HG03439 (cell line): ENCODE measurements at regions not wholly inside any gene's neighbourhood (a gene's known extent, or its start where the extent isn't known, plus 50 kb on each side); places are given as distances from the start of the nearest gene placed in this dataset.

Experiments
- ATAC-seq: cut with Tn5 transposase; IDR thresholded peaks from one replicate; pipeline ENCODE4 v1.9.1; 2021; ENCODE audit warnings: mild to moderate bottlenecking, moderate library complexity; ENCODE audit not compliant: unreplicated experiment

DNA sequence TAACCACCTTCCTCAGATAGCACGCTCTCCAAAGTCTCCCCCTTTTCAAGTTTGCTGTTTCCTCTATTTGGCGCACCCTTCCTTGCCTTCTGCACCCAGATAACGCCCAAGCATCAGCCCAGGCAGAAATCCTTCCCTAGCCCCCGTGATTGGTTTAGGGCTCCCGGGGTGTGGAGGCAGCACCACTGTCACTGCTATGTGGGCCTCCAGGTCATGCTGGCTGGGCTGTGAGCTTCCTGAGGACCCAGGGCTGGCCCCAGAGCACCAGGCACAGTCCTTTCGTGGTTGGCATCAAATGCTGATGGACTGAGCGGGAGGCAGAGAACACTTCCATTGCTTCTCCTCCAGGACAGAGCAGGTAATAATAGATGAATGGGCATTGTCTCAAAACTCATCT, 311.4 kb downstream of the BCL11B start:
- ATAC-seq, result no peak

DNA sequence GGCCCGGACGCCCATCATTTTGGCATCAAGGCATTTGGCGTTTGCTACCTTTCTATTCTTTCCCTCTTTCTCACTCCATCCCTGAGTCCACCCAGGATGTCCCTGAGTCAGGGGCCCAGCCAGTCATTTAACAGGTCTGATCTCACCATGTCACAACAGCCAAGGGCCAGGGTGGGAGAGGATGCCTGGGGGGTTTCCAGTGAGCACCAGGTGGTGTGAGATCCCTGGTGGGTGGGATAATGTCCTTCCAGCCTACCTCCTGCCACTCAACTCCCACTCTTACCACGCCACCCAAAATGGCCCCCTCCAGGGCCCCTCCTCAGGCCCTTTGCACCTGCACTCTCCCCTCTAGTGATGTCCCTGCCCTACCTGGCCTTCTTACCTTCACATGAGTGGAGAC, 310.8 kb downstream of the BCL11B start:
- ATAC-seq, result no peak

DNA sequence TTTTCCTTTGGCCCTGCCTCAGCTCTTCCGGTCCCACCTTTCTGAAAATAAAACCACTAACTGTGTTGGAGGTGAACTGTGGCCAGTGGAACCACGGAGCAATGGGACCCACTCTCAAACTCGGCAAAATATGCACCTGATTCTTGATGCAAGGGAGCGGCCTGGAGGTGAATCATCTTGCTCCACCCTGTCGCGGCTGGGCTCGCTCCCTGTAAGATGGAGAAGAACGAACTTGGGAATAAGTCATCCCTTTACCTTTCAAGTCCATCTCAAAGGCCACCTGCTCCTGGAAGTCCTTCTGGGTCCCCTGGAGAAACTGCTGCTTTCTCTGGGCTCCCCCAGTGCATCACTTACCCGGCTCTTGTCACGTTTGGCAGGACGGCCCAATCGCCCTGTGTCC, 309.9 kb downstream of the BCL11B start:
- no peak for ATAC-seq

DNA sequence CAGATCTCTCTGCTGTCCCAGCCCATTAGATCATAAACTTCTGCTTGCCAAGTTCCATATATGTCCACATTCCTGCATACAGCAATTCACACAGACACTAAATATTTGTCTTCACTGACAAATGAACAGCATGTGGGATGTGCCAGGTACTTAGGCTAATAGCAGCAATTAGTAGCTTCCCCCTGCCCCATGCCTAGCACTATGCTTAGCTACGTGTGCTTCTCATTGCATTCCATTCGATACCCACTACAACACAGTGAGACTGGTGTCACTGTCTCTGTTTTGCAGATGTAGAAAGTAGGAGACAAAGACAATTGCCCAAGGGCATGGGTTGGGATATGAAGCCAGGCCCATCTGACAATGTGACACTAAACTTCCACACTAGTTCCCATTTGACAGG, 308.4 kb downstream of the BCL11B start:
- ATAC-seq, result no peak

DNA sequence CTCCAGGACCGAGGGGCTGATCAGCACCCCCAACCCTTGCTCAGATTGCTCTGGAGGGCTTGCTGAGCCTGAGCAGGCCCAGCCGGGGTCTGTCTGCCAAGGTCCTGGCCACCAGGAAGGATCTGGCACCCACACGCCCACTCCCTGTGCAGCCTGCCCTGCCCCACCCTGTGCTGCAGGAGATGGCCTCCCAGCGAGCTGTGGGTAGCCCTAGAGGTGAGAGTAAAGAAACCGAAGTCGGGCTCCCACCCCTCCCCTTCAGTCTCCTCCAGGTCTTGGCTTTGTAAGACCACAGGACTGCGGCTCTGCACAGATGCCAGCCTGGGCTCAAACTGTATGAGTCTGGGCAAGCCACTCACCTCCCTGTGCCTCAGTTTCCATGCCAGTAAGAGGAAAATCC, 307.8 kb downstream of the BCL11B start:
- no peak for ATAC-seq

DNA sequence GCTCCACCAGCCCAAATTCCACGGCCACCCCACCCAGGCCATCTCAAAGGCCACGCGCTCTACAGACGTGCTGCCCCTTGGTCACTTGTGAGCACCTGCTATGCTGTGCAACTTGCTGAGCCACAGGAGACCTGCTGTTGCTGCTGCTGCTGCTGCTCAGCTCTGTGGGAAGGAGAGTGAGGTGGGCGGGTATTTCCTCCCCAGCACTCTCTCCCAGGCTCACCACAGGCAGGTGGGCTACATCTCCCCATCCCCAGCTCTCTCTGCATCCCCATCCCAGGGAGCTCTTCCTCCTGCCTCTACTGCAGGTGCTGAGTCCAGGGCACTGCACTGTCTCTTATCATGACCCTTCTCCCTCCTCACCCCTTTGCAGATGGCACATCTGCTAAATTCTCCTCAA, 306.9 kb downstream of the BCL11B start:
- ATAC-seq, result no peak

DNA sequence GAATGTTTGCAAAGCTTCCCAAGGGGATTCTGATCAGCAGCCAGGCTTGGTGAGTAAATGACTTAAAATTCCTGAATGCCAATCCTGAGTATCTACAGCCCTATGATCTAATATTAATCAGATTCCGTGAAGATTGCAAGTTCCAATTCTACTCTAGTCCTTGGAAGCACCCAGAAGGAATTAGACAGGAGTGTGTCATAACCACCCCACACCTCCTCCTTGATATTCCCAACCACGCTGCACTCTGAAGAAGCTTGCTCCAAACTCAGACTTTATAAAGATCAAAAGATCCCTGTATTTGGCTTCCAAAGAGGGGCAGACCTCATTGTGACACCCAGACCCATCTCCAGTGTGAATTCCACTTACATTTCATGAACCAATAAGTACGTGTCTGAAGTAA, 306.0 kb downstream of the BCL11B start:
- no peak for ATAC-seq

DNA sequence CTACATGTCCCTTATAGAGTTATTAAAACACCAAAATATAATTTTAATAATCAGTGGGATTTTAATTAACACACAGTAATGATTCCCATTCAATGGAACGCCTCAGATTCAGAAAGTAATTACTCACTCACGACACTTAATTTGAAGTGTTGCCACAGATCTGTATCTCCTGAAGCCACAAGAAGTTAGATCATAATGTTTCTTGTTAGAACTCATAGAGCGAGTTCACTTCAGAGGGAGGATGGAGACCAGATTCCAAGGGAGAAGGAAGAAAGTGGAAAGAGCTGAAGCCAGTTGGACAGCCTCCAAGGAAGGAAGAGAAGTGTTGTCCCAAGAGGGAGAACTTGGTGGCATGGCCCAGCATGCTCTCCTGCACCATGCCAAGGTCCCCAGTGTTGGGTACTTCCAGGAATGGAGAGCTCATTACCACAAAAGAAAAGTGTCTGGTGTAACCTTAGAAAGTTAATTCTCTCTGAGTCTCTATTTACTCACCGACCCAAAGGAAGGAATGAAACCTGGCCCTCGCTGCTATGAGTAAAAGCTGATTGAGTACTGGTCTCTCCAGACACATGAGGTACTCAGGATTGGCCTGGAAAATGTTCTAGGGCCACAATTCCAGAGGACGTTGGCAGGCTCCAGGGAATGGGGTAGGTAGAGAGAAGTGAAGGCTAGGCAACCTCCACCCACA, 305.4 kb downstream of the BCL11B start:
- ATAC-seq, result no peak

DNA sequence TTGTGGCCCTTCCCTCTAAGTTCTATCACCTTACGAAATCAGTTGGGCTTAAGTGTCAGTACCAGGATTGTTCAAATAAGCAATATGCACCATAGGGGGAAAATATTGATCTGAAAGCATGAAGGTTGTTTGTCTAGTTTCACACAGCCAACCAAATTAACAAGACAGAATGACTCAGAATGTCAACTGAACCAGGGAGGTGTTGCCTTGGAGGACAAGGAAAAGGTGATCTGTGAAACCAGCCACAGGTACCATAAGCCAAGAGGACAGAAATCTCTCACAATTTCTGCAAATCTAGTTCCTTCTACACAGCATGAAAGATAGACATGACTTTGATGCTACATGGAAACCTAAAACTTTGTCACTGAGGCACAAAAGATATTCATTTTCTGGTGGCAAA, 297.9 kb downstream of the BCL11B start:
- ATAC-seq, result no peak

DNA sequence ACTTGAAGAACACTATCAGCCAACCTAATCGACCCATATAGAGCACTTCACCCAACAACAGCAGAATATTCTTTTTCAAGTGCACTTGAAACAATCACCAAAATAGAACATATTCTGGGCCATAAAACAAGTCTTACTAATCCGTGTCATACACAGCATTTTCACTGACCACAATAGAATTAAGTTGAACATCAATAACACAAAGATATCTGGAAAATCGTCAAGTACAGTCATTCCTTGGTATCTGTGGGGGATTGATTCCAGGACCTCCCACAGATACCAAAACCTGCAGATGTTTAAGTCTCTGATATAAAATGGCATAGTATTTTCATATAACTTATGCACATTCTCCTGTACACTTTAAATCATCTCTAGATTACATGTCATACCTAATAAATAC, 295.7 kb downstream of the BCL11B start:
- ATAC-seq, result no peak

DNA sequence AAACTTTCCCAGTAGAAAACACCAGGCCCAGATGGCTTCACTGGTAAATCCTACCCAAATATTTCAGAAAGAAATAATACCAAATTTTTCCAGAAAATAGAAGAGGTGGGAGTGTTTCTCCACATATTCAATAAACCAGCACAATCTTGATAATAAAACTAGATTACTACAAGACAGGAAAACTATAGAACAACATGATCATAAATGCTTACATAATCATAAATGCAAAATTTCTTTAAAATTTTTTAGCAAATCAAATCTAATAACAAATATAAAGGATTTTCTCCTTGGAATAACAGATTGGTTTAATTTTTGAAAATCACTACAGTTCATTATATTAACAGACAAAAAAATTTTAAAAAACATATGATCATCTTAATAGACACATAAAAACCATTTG, 294.5 kb downstream of the BCL11B start:
- ATAC-seq, result no peak

DNA sequence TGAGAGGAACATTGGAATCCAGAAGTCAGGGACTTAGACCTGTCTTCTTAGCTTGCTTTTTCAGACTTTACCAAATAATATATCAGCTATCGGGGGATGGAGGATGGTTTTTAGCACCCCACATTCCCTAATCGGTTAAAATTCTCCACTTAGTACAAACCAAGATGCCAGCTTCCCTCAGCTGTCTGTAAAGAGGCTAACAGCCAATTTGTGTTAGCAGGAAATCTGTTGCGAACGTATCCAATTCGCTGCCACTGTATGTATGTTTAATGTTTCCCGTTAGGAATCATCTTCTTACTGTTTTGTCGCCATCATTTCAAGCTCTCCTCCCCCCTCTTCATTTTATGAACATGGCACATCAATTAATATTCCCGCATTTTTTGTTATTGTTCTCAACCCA, 289.0 kb downstream of the BCL11B start:
- no peak for ATAC-seq

DNA sequence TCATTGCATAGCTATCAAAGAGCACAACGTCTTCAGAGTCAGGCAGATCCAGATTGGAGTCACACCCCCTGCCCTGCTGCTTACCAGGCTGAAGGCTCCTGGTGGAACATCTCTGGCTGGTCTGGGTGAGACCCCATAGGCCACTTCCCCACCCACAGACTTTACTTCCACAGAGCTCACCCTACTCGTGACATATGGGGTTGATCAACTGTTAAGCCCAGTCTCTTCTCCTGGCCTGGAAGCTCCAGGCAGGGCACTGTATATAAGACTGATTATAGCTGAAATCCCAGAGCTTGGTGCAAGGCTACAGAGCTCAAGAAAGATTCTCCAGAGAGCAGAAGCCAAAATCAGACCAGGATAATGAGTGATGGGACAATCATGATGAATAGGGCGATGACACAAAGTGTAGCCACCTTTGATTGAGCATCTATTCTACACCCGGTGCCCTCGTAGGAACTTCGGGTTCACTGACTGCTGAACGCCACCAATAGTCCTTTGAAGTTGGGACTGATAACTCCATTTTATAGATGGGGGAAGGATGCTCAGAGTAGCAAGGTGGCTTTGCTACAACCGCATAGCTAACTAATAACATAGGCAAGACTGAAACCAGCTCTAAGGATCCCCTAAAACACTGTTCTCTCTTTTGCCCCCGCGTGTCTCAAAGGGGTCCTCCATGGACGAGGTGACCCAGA, 287.8 kb downstream of the BCL11B start:
- ATAC-seq, result no peak

DNA sequence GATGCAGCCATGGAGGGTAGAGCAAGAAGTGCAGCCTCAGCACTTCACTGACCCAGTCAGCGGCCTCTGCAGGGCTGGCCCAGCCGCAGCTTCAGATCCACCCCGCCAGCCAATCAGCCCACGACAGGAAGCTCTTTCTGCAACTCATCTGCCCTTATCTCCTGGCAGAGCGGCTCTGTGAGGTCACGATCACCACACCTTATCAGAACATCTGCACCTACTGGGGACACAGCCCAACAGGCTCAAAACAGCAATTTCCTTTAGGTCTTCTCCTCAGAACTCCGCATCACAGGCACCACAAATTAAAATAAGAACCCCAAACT, 287.3 kb downstream of the BCL11B start:
- no peak for ATAC-seq

DNA sequence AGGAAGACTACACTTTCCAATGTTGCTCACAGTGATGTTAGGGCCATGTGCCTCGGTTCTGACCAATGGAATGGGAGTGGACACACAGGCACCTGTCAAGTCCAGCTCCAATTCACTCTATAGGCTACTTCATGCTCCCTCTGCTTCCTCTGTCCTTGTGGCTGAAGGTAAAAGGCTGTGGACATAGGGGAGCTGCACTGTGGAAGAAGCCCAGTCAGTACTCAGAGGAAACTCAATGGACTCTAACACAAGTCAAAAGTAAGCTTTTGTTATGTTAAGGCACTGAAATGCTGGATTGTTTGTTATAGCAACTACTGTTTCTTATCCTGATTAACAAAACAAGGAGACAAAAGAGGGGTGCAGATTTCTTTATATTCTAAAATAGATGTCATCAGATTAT, 278.2 kb downstream of the BCL11B start:
- no peak for ATAC-seq

DNA sequence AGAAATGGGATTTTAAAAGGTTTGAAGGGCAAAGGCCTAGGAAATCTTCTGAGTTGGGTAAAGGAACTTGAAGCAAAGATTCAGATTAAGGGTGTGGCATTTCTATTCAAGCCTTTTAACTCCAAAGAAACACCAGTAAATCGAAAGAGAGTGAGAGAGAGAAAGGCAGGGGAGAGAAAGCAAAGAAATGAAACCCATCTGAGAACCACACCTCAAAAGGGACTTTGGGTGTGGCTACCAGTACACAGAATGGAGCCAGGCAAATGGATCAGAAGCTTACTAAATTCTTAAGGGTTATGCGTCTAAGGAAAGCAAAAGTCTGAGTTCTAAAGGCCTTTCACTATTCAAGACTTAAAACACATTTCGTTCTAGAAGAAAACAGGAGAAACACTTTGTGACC, 277.4 kb downstream of the BCL11B start:
- no peak for ATAC-seq

DNA sequence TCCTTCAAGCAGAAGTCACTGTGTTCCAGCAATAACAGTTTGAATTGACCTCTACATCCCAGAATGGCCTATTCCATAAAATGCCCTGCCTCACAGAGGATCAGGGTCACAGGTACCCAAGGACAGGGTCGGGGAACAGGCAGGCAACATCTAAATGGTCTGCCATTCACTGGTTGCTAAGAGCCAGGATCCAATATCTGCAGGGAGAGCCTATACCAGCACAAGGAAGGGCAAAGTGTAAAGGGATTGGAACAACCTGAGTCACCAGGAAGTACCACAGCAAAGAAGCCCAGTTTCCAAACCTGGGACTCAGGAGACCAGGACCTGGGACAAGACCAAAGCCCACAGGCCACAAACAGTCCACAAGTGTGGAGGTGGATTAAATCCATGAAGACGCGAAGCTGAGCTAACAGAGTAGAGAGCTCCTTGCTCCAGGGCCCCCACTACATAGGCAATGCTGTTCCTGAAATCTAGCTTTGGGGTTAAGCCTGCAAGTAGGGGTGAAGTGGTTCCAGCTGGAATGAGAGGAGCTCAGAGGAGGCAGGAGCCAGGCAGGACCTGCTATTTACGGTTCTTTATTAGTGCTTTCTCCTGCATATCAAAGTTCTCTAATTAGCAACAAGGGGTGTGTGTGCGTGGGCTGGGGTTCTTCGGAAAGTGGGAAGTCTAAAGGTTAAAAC, 274.3 kb downstream of the BCL11B start:
- ATAC-seq, result no peak

DNA sequence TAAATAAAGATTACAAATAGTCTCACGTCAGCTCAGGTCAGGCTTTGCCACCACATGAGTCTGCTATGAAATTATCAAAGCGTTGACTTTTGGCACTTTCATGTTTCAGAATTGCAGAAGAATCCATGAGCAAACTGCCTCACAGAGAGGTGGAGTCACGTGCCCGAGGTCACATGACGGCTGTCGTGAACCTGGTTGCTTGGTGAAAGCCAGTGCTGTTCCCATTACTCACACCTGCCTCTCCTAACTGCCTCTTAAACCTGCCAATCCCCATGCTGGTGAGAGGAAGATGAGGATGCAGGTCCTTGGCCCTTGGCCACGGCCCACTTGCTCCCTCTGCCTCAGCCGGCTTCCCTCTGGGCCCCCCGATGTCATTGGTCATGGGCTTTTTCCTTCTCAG, 272.7 kb downstream of the BCL11B start:
- no peak for ATAC-seq

DNA sequence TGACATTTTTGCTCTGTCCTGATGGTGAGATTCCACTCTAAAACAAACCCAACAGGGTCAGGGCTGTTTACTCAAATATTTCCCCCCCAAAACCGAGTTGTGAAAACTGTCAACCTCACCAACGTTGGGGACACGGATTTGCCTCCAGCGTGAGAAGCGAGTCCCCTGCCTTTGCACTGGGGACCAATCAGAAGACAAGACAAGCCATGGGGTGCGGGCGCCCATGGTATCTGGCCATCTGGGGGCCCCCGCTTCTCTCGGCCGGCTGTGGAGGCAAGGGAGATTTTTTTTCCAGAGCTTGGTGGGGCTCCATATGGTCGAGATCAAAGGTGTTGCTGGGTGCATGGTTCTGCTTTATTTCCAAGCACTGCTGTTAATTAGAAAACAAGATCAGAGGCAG, 272.1 kb downstream of the BCL11B start:
- ATAC-seq, result no peak

DNA sequence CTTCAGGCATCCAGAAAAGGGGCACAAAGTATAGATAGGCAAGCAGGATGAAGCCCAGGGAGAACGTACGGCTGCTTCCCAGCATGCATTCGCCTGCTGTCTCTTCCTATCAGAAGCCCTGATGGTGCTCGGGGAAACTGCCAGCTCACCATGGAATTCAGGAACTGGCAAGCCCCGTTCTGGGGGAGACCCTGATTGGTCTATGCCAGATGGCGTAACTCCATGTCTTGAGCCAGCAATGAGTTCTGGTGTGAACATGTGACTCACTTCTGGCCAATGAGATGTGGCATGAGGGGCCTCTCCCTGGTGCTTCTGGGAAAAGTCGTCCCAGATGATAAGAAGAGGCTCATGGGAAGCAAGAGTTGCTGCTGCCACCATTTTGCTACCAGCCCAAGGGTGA, 270.8 kb downstream of the BCL11B start:
- ATAC-seq, result no peak

DNA sequence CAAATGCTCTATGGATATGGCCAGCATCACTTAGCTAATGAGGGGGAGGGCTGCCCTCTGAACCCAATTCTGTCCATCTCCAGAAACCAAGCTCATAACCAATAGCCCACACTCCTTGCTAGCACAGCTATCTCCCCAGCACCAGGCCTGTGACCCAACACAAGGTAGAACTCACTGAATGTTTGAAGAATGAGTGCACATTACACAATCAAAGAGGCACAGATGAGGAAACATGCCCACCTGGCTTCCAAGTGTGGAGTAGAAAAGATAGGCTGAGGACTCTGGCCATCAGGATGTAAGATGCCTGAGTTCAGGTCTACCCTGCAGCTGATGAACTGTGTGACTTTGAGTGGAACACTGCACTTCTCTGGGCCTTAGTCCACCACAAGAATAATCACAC, 268.4 kb downstream of the BCL11B start:
- no peak for ATAC-seq

DNA sequence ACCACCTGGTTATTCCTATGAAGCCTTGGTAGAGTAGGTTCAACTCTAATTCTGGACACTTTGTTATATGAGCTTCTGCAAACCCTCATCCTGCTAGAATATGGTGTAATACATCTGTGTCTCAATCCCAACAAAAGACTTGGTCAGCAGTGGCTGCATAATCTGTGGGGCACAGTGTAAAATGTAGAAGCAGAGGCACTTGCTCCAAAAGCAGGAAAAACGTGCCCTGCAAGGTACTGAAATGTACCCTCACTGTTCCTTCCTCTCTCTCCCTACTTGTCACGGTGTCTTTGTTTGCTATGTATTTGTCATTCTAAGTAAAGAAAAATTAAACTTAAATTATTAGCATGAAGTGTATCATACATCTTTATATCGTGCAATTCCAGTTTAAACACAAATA, 267.9 kb downstream of the BCL11B start:
- ATAC-seq, result no peak

DNA sequence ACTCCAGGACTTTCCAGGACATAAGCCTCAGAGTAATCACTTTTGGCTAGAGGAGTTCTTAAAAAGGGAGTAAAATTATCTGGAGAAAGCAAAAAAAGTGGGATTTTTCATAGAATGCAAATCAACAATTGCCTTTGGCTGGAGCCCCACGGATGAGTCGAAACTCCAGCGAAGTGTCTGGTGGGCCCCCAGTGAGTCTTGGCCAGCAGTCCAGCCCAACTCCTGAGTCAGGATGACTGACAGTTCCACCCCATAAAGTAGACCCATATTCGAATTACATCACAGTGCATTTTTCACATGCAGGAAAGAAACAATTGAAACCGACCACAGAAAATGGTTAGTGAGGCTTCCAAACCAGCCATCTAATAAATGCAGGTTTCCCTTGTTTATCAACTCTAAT, 265.7 kb downstream of the BCL11B start:
- no peak for ATAC-seq
